ENCODE measurements at regions not wholly inside any gene's neighbourhood (a gene's known extent, or its start where the extent isn't known, plus 50 kb on each side); places are given as distances from the start of the nearest gene placed in this dataset.

- TF ChIP-seq, protein P1, sequence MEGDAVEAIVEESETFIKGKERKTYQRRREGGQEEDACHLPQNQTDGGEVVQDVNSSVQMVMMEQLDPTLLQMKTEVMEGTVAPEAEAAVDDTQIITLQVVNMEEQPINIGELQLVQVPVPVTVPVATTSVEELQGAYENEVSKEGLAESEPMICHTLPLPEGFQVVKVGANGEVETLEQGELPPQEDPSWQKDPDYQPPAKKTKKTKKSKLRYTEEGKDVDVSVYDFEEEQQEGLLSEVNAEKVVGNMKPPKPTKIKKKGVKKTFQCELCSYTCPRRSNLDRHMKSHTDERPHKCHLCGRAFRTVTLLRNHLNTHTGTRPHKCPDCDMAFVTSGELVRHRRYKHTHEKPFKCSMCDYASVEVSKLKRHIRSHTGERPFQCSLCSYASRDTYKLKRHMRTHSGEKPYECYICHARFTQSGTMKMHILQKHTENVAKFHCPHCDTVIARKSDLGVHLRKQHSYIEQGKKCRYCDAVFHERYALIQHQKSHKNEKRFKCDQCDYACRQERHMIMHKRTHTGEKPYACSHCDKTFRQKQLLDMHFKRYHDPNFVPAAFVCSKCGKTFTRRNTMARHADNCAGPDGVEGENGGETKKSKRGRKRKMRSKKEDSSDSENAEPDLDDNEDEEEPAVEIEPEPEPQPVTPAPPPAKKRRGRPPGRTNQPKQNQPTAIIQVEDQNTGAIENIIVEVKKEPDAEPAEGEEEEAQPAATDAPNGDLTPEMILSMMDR (IDR thresholded peaks at IDR 0.05): no peak
- no peak for TF ChIP-seq POLR2A (IDR thresholded peaks at IDR 0.05)
Measured at GRCh38 chr22:44419429-44419828, 78.6 kb downstream of the RTL6 start.

All from uterus (tissue), 2 donors.